HepG2 (cell line): ENCODE measurements at regions not wholly inside any gene's neighbourhood (a gene's known extent, or its start where the extent isn't known, plus 50 kb on each side); places are given as distances from the start of the nearest gene placed in this dataset.
A peak's percentile ranks its signal among the peaks of the same experiment; 100 is the strongest.

Source experiments
- CCDC6 ChIP-seq: sonication (generic); formaldehyde crosslinking; IDR thresholded peaks from 2 replicates; pipeline ENCODE4 v1.8.1; 2022; ENCODE audit warnings: mild to moderate bottlenecking, missing genetic modification reagents, moderate library complexity
- CERS6 ChIP-seq: sonication (generic); formaldehyde crosslinking; IDR thresholded peaks from 2 replicates; pipeline ENCODE4 v1.5.0; 2020; ENCODE audit warnings: missing genetic modification reagents
- CSRNP1 ChIP-seq: sonication (generic); formaldehyde crosslinking; IDR thresholded peaks from 2 replicates; pipeline ENCODE4 v1.8.1; 2023; ENCODE audit warnings: mild to moderate bottlenecking, missing genetic modification reagents
- HDAC1 ChIP-seq: sonication (generic); formaldehyde crosslinking; IDR thresholded peaks from 2 replicates; pipeline ENCODE4 v1.5.1; 2020; ENCODE audit warnings: mild to moderate bottlenecking, missing genetic modification reagents
- HMGA1 ChIP-seq: sonication (generic); formaldehyde crosslinking; conservative IDR thresholded peaks from 2 replicates; pipeline ENCODE4 v1.4.0; 2020; ENCODE audit warnings: missing genetic modification reagents
- NFAT5 ChIP-seq: sonication (generic); formaldehyde crosslinking; IDR thresholded peaks from 2 replicates; pipeline ENCODE4 v1.4.0; 2020; ENCODE audit warnings: missing genetic modification reagents
- NFE2 ChIP-seq: sonication (generic); formaldehyde crosslinking; IDR thresholded peaks from 2 replicates; pipeline ENCODE4 v1.4.0; 2020; ENCODE audit warnings: missing genetic modification reagents
- NR2F6 ChIP-seq, 2 experiments: IDR thresholded peaks; 2 replicates each; pipeline ENCODE4 v1.6.1; 2016; ENCODE audit warnings: antibody characterized with exemption in 1 of 2, mild to moderate bottlenecking in 1 of 2
- PAWR ChIP-seq: sonication (generic); formaldehyde crosslinking; IDR thresholded peaks from 2 replicates; pipeline ENCODE4 v1.4.0; 2020; ENCODE audit warnings: missing genetic modification reagents, mild to moderate bottlenecking, borderline replicate concordance
- TEAD3 ChIP-seq: optimal IDR thresholded peaks from 2 replicates; pipeline ENCODE3; 2016; ENCODE audit warnings: borderline replicate concordance
- ZKSCAN8 ChIP-seq: IDR thresholded peaks from 2 replicates; pipeline ENCODE4 v1.6.1; 2016; ENCODE audit warnings: borderline replicate concordance, missing genetic modification reagents, missing compliant biosample characterization
- ZNF256 ChIP-seq: sonication (generic); formaldehyde crosslinking; conservative IDR thresholded peaks from 2 replicates; pipeline ENCODE4 v1.4.0; 2020; ENCODE audit warnings: missing genetic modification reagents
- ZNF777 ChIP-seq: sonication (generic); formaldehyde crosslinking; IDR thresholded peaks from 2 replicates; pipeline ENCODE4 v1.4.0; 2020; ENCODE audit warnings: missing genetic modification reagents
- ZNF816 ChIP-seq: sonication (generic); formaldehyde crosslinking; IDR thresholded peaks from 2 replicates; pipeline ENCODE4 v1.8.0; 2022; ENCODE audit warnings: missing genetic modification reagents, mild to moderate bottlenecking, borderline replicate concordance
- TF ChIP-seq, protein P1 (sequence below): sonication (generic); formaldehyde crosslinking; IDR thresholded peaks from 2 replicates; pipeline ENCODE4 v1.5.0; 2020; ENCODE audit warnings: missing genetic modification reagents, mild to moderate bottlenecking, borderline replicate concordance
- TF ChIP-seq, protein P2 (sequence below): sonication (generic); formaldehyde crosslinking; IDR thresholded peaks from 2 replicates; pipeline ENCODE4 v1.5.1; 2020; ENCODE audit warnings: mild to moderate bottlenecking, missing genetic modification reagents, moderate library complexity
- TF ChIP-seq, protein P3 (sequence below): sonication (generic); formaldehyde crosslinking; IDR thresholded peaks from 2 replicates; pipeline ENCODE4 v1.4.0; 2020; ENCODE audit warnings: mild to moderate bottlenecking, missing genetic modification reagents

DNA sequence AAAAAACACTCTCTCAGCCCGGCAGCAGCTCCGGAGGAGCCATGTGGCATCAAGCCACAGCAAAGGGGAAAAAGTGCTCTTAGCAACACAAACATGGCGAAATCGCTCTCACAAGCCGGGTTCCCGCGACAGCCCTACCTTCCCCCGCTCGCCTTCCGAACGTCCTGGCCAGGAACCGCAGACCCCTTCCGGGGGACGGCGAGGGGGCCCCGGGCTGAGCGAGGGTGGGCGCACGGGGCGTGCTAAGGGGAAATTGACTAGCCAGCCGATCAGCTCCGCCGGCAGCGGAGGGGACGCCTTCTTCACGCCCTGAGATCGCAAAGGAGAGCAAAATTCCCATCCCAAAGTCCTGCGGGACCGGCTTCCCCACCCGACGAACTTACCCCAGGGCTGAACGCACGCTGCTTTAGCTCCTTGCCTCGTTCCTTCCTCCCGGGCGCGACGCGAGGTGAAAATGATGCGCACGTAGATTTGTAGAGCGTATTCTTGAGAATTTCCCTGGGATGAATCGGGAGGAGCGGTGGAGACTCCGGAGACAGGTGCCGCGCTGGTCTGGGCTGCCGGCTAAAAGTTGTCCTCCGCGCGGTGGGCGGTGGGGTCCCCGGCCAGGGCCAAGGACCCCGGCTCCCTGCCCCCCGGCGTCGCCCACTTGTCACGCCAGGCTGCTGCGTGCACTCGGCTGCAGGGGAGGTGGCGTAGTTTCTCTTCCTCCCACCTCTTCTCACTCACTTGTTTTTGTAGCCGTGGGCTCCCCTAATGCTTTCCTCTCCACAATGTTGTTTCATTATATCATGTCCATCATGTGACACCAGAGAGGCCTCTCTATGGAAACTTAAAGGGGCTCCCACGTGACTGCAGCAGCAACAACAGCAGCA lies 220.1 kb upstream of the MKLN1 start (continued):
- TF ChIP-seq PAWR (no peak), NFAT5 (CRISPR knock-in tag) (no peak), CCDC6 (no peak), CERS6 (CRISPR knock-in tag) (no peak), ZNF816 (CRISPR knock-in tag) (0 out of 2 replicates have a peak, but pooled peaks have one; percentile 16), NR2F6 (IDR thresholded peaks at IDR 0.05) (no peak), NR2F6 (CRISPR knock-in tag; IDR thresholded peaks at IDR 0.05) (no peak), ZNF777 (peak; percentile 28; the same call in 1 of the 2 replicates), TEAD3 (CRISPR knock-in tag) (peak; percentile 4), ZNF256 (no peak), ZKSCAN8 (CRISPR knock-in tag) (no peak), CSRNP1 (CRISPR knock-in tag) (no peak), NFE2 (no peak), HDAC1 (CRISPR knock-in tag) (peak; percentile 30; the same call in 1 of the 2 replicates), HMGA1 (no peak)
- TF ChIP-seq, protein P1, sequence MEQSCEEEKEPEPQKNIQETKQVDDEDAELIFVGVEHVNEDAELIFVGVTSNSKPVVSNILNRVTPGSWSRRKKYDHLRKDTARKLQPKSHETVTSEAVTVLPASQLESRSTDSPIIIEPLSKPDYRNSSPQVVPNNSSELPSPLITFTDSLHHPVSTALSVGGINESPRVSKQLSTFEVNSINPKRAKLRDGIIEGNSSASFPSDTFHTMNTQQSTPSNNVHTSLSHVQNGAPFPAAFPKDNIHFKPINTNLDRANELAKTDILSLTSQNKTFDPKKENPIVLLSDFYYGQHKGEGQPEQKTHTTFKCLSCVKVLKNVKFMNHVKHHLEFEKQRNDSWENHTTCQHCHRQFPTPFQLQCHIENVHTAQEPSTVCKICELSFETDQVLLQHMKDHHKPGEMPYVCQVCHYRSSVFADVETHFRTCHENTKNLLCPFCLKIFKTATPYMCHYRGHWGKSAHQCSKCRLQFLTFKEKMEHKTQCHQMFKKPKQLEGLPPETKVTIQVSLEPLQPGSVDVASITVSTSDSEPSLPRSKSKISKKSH (CRISPR knock-in tag): 0 out of 2 replicates have a peak, but pooled peaks have one; percentile 32
- TF ChIP-seq, protein P2, sequence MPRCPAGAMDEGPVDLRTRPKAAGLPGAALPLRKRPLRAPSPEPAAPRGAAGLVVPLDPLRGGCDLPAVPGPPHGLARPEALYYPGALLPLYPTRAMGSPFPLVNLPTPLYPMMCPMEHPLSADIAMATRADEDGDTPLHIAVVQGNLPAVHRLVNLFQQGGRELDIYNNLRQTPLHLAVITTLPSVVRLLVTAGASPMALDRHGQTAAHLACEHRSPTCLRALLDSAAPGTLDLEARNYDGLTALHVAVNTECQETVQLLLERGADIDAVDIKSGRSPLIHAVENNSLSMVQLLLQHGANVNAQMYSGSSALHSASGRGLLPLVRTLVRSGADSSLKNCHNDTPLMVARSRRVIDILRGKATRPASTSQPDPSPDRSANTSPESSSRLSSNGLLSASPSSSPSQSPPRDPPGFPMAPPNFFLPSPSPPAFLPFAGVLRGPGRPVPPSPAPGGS (CRISPR knock-in tag): 0 out of 2 replicates have a peak, but pooled peaks have one; percentile 38
- TF ChIP-seq, protein P3, sequence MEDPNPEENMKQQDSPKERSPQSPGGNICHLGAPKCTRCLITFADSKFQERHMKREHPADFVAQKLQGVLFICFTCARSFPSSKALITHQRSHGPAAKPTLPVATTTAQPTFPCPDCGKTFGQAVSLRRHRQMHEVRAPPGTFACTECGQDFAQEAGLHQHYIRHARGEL: no peak
